Small intestine (tissue), 7 donors: ENCODE measurements at regions not wholly inside any gene's neighbourhood (a gene's known extent, or its start where the extent isn't known, plus 50 kb on each side); places are given as distances from the start of the nearest gene placed in this dataset.

Source experiments
- DNase-seq, 2 donors: peaks; one replicate each; pipeline versions ENCODE4 v3.0.0 to v3.0.0-alpha.2; 2013
- FAIRE-seq: peaks from 2 replicates; lab custom pipeline; 2012; peaks lifted over from hg19 to GRCh38; lab: Jason Lieb, UNC
- H3K27ac ChIP-seq, 3 donors: one replicate each; pipeline ENCODE4 v1.5.1; 2013; ENCODE audit warnings: low read length in 2 of 3, mild to moderate bottlenecking in 2 of 3, control low read depth in 1 of 3, inconsistent platforms in 1 of 3, low read depth in 1 of 3, moderate library complexity in 1 of 3
- H3K27me3 ChIP-seq, 3 donors: one replicate each; pipeline ENCODE4 v1.6.1; 2013; ENCODE audit warnings: low read length in 3 of 3, inconsistent platforms in 1 of 3; ENCODE audit not compliant: control insufficient read depth in 3 of 3, insufficient read depth in 3 of 3
- H3K36me3 ChIP-seq, 3 donors: one replicate each; pipeline ENCODE4 v1.6.1; 2013; ENCODE audit warnings: low read length in 3 of 3, inconsistent platforms in 1 of 3, low read depth in 1 of 3, mild to moderate bottlenecking in 1 of 3, moderate library complexity in 1 of 3; ENCODE audit not compliant: control insufficient read depth in 3 of 3, insufficient read depth in 2 of 3
- H3K4me1 ChIP-seq, 3 donors: one replicate each; pipeline ENCODE4 v1.6.1; 2013; ENCODE audit warnings: low read length in 2 of 3, inconsistent platforms in 1 of 3, low read depth in 1 of 3, mild to moderate bottlenecking in 1 of 3, moderate library complexity in 1 of 3; ENCODE audit not compliant: control insufficient read depth in 3 of 3, insufficient read depth in 2 of 3
- H3K4me3 ChIP-seq, 3 donors: one replicate each; pipeline ENCODE4 v1.5.1; 2013; ENCODE audit warnings: low read length in 3 of 3, control low read depth in 1 of 3, inconsistent platforms in 1 of 3, low read depth in 1 of 3, mild to moderate bottlenecking in 1 of 3, moderate library complexity in 1 of 3
- H3K9me3 ChIP-seq, 2 donors: one replicate each; pipeline ENCODE4 v1.6.1; 2013; ENCODE audit warnings: low read depth in 1 of 2, low read length in 1 of 2; ENCODE audit not compliant: control insufficient read depth in 2 of 2, insufficient read depth in 1 of 2
- WGBS, 3 donors: extraction: QIAGEN DNeasy Blood & Tissue Kit; methylation state at CpG; one replicate each; pipeline ENCODE4 v1.1.7; 2013; 5-methylcytosine and 5-hydroxymethylcytosine counted together
- donor health status: healthy with polysubstance abuse.
- donor health status: control.
- donor health status: control.
- donor health status: Bipolar disorder and iron deficiency.
- donor health status: healthy.

GRCh38 chr5:68543212-68543611, 327.7 kb downstream of the PIK3R1 start:
- DNase-seq: peak; percentile 28 to 67
- Histone ChIP-seq H3K9me3 (no peaks in the 10 kb centered on the region), H3K36me3 (no peaks in the 10 kb centered on the region), H3K27ac (no peak overlapping the region), H3K4me1 (no peaks in the 10 kb centered on the region), H3K4me3 (no peak overlapping the region), H3K27me3 (no peaks in the 10 kb centered on the region)
- 15 to 23% (median 22%) methylated on average over 2 of the region's 2 CpGs for WGBS, 3 donors
- no peak for FAIRE-seq

DNA sequence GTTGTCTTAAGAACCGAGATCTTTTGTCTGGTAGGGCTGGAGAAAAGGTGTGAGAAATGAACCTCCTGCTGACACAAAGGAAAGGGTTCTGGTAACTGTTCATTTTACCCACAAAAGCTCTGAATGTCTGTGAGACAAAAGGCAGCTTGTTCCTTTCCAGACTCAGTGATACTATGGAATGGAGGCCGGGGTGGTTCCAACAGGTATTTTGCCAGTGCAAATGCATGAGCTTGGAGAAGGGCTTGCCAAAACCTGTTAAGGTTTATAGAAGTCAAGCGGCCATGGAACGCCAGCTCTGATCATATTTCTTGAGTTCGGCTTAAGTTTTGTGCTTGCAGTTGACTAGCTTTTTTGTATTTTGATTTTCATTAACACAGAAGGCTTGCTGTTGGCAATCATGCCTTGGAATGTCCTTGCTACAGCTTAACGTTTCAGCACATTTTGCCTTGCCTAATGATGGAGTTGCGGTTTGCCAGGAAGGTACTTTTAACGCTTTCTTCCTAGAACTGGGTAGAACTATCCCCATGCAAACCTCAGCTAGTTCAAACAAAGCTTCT, 328.6 kb downstream of the PIK3R1 start:
- WGBS, 3 donors: 88 to 89% (median 88%) methylated on average over 8 of the region's 8 CpGs
- no peak for FAIRE-seq
- Histone ChIP-seq H3K9me3 (no peaks in the 10 kb centered on the region), H3K27ac (no peak overlapping the region), H3K4me1 (no peaks in the 10 kb centered on the region), H3K27me3 (no peaks in the 10 kb centered on the region), H3K4me3 (no peak overlapping the region), H3K36me3 (no peaks in the 10 kb centered on the region)
- DNase-seq: no peak

GRCh38 chr5:68544648-68545552, 329.3 kb downstream of the PIK3R1 start:
- 76 to 82% (median 81%) methylated on average over 14 of the region's 14 CpGs for WGBS, 3 donors
- no peak overlapping the region for H3K4me3 ChIP-seq
- H3K9me3 ChIP-seq: no peaks in the 10 kb centered on the region
- H3K36me3 ChIP-seq: no peaks in the 10 kb centered on the region
- peak in 1 of 2 donors; percentile 18 for DNase-seq
- H3K4me1 ChIP-seq: peaks cover 0 to 7% (median 0%) of the 10 kb centered on the region in 3 donors
- no peaks in the 10 kb centered on the region for H3K27me3 ChIP-seq
- FAIRE-seq: no peak
- H3K27ac ChIP-seq: no peak overlapping the region

- no peak for DNase-seq
- H3K27me3 ChIP-seq: no peaks in the 10 kb centered on the region
- H3K4me1 ChIP-seq: peaks cover 0 to 7% (median 0%) of the 10 kb centered on the region in 3 donors
- no peak for FAIRE-seq
- no peaks in the 10 kb centered on the region for H3K36me3 ChIP-seq
- no peaks in the 10 kb centered on the region for H3K9me3 ChIP-seq
- 75 to 81% (median 79%) methylated on average over 7 of the region's 7 CpGs for WGBS, 3 donors
- H3K4me3 ChIP-seq: no peak overlapping the region
- no peak overlapping the region for H3K27ac ChIP-seq
Measured at GRCh38 chr5:68545636-68546295, 330.2 kb downstream of the PIK3R1 start.

GRCh38 chr5:68547056-68547455, 331.5 kb downstream of the PIK3R1 start:
- no peaks in the 10 kb centered on the region for H3K9me3 ChIP-seq
- WGBS, 3 donors: 90 to 100% (median 95%) methylated on average over 3 of the region's 3 CpGs
- H3K4me1 ChIP-seq: peaks cover 0 to 7% (median 0%) of the 10 kb centered on the region in 3 donors
- no peaks in the 10 kb centered on the region for H3K36me3 ChIP-seq
- no peaks in the 10 kb centered on the region for H3K27me3 ChIP-seq
- H3K4me3 ChIP-seq: no peak overlapping the region
- DNase-seq (no peak), FAIRE-seq (no peak)
- H3K27ac ChIP-seq: no peak overlapping the region

- peaks cover 0 to 7% (median 0%) of the 10 kb centered on the region in 3 donors for H3K4me1 ChIP-seq
- no peaks in the 10 kb centered on the region for H3K36me3 ChIP-seq
- H3K4me3 ChIP-seq: no peak overlapping the region
- FAIRE-seq: no peak
- no peak overlapping the region for H3K27ac ChIP-seq
- H3K27me3 ChIP-seq: no peaks in the 10 kb centered on the region
- no peaks in the 10 kb centered on the region for H3K9me3 ChIP-seq
- DNase-seq: no peak
Measured at GRCh38 chr5:68547622-68548021, 332.1 kb downstream of the PIK3R1 start.

- peaks cover 0 to 7% (median 0%) of the 10 kb centered on the region in 3 donors for H3K4me1 ChIP-seq
- no peak overlapping the region for H3K4me3 ChIP-seq
- H3K9me3 ChIP-seq: no peaks in the 10 kb centered on the region
- no peak for FAIRE-seq
- DNase-seq: no peak
- no peaks in the 10 kb centered on the region for H3K36me3 ChIP-seq
- 79 to 90% (median 85%) methylated on average over 13 of the region's 13 CpGs for WGBS, 3 donors
- H3K27ac ChIP-seq: no peak overlapping the region
- no peaks in the 10 kb centered on the region for H3K27me3 ChIP-seq
Measured at GRCh38 chr5:68548959-68549676, 333.6 kb downstream of the PIK3R1 start.

DNA sequence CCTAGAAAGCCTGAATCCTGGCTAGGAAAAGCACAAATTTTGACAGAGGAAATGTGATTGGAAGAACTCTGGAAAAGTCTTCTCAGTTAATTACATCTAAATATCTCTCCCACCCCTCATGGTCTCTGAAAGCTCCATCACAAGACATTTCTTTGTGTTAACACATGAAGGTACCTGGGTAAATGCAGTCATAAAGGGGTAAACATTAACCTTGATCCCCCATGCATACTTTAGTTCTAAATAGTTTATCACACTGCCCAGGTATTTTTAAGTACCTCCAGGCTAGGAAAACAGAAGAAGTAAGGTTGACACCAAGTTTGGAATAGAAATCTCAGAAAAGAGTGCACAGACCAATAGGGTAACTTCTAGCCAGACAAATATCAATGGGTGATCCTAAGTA, 334.5 kb downstream of the PIK3R1 start:
- Histone ChIP-seq H3K4me3 (no peak overlapping the region), H3K9me3 (no peaks in the 10 kb centered on the region), H3K27me3 (no peaks in the 10 kb centered on the region), H3K27ac (no peak overlapping the region), H3K4me1 (peaks cover 0 to 7% (median 0%) of the 10 kb centered on the region in 3 donors), H3K36me3 (no peaks in the 10 kb centered on the region)
- FAIRE-seq (no peak), DNase-seq (peak in 1 of 2 donors; percentile 49)
